HepG2 (cell line): ENCODE measurements at regions not wholly inside any gene's neighbourhood (a gene's known extent, or its start where the extent isn't known, plus 50 kb on each side); places are given as distances from the start of the nearest gene placed in this dataset.

Experiments used
- ATAC-seq: fragments of 200-7000 bp; cut with Tn5 transposase; 3 replicates; pipeline ENCODE4 v1.9.1; 2020; ENCODE audit warnings: mild to moderate bottlenecking, moderate library complexity
- BruUV-seq: library from RNA; stranded (reverse); fragments of 400-500 nt; replicated peaks from 2 replicates; lab custom pipeline; 2021; lab: Mats Ljungman, UMichigan
- CTCF ChIA-PET: fragments of 300-600 bp; formaldehyde crosslinking; extraction: SDS; loops from one replicate; lab custom pipeline; 2021; ENCODE audit warnings: low total read pairs, inconsistent platforms, low intra/inter-chr PET ratio; lab: Yijun Ruan, JAX
- POLR2A ChIA-PET: fragments of 350-600 bp; sonication (Branson Sonifier 250); formaldehyde crosslinking; loops from one replicate; lab custom pipeline; 2020; ENCODE audit warnings: antibody characterized with exemption, inconsistent platforms; lab: Yijun Ruan, JAX
- DNase-seq: peaks from one replicate; pipeline ENCODE4 v3.0.0-alpha.2; 2015; ENCODE audit warnings: low spot score
- FAIRE-seq: peaks from 3 replicates; lab custom pipeline; 2011; peaks lifted over from hg19 to GRCh38; lab: Jason Lieb, UNC
- H2AFZ ChIP-seq: one replicate; pipeline ENCODE4 v1.6.1; 2011; ENCODE audit warnings: low read length, inconsistent platforms
- H3K27ac ChIP-seq: fragments of 300-600 bp; 3 replicates; pipeline ENCODE4 v1.8.0; 2011; ENCODE audit warnings: mixed run types, mild to moderate bottlenecking, mixed read lengths, low read length, inconsistent platforms; ENCODE audit not compliant: insufficient read depth; ENCODE audit errors: extremely low read length
- H3K27me3 ChIP-seq, 2 experiments: fragments of 200-600 bp in 1 of 2; 2 replicates in 1 of 2; 3 replicates in 1 of 2; pipeline versions ENCODE4 v1.6.0 to v1.8.0; 2011; ENCODE audit warnings: low read length in 2 of 2, mild to moderate bottlenecking in 2 of 2, moderate library complexity in 2 of 2, inconsistent platforms in 1 of 2; ENCODE audit not compliant: insufficient read depth in 2 of 2, control insufficient read depth in 1 of 2
- H3K36me3 ChIP-seq, 2 experiments: fragments of 200-600 bp in 1 of 2; replicated peaks in 1 of 2; 2 replicates in 1 of 2; 3 replicates in 1 of 2; pipeline versions ENCODE4 v1.5.1 to v1.8.0; 2011; ENCODE audit warnings: low read length in 2 of 2, inconsistent platforms in 1 of 2; ENCODE audit not compliant: insufficient read depth in 2 of 2, control insufficient read depth in 1 of 2
- H3K4me1 ChIP-seq: 2 replicates; pipeline ENCODE4 v1.5.1; 2012; ENCODE audit warnings: low read length, inconsistent platforms; ENCODE audit not compliant: insufficient read depth
- H3K4me2 ChIP-seq: 2 replicates; pipeline ENCODE4 v1.6.0; 2011; ENCODE audit warnings: low read depth, low read length, inconsistent platforms
- H3K4me3 ChIP-seq, 3 experiments: fragments of 200-600 bp in 1 of 3; sonication (generic), shearing (Covaris generic) in 1 of 3; replicated peaks in 1 of 3; 2 replicates each; pipeline ENCODE4 v1.5.1; 2011 to 2016; ENCODE audit warnings: low read length in 3 of 3, inconsistent platforms in 2 of 3, low read depth in 2 of 3, mild to moderate bottlenecking in 2 of 3, control low read depth in 1 of 3, mixed read lengths in 1 of 3; ENCODE audit not compliant: insufficient read depth in 1 of 3
- H3K79me2 ChIP-seq: one replicate; pipeline ENCODE4 v1.6.1; 2011; ENCODE audit warnings: low read length, inconsistent platforms; ENCODE audit not compliant: insufficient read depth
- H3K9ac ChIP-seq: 2 replicates; pipeline ENCODE4 v1.6.0; 2011; ENCODE audit warnings: mild to moderate bottlenecking, low read depth, low read length, inconsistent platforms; ENCODE audit not compliant: insufficient read depth
- H3K9me3 ChIP-seq: 2 replicates; pipeline ENCODE4 v1.5.1; 2012; ENCODE audit warnings: mild to moderate bottlenecking, low read length
- H4K20me1 ChIP-seq: 2 replicates; pipeline ENCODE4 v1.6.0; 2011; ENCODE audit warnings: inconsistent platforms, mild to moderate bottlenecking, low read length, moderate library complexity; ENCODE audit not compliant: insufficient read depth
- CCAR2 ChIP-seq: fragments of 200-400 bp; formaldehyde crosslinking; optimal IDR thresholded peaks from 2 replicates; pipeline ENCODE3; 2018; ENCODE audit warnings: low read depth, mild to moderate bottlenecking, low read length, moderate library complexity
- NFIC ChIP-seq: IDR thresholded peaks from 2 replicates; pipeline ENCODE4 v1.6.1; 2012; ENCODE audit warnings: mild to moderate bottlenecking, low read length, inconsistent platforms
- RNF219 ChIP-seq: sonication (generic); formaldehyde crosslinking; IDR thresholded peaks from 2 replicates; pipeline ENCODE4 v1.5.0; 2020; ENCODE audit warnings: mild to moderate bottlenecking, missing genetic modification reagents
- ZNF629 ChIP-seq: sonication (generic); formaldehyde crosslinking; conservative IDR thresholded peaks from 2 replicates; pipeline ENCODE4 v1.5.0; 2020; ENCODE audit warnings: missing genetic modification reagents
- WGBS: methylation state at CpG from one replicate; pipeline ENCODE4 v1.1.6; 2017; ENCODE audit warnings: low lambda C conversion rate; 5-methylcytosine and 5-hydroxymethylcytosine counted together
- in situ Hi-C: cut with HindIII; loops from 2 replicates; pipeline ENCODE4 v1.10.0; 2017; ENCODE audit warnings: low pct_unique_long_range_greater_than_20kb; ENCODE audit not compliant: extremely low pct_ligation_motif_present
- intact Hi-C: fragments of 100-400 bp; cut with micrococcal nuclease; formaldehyde crosslinking; loops from one replicate; pipeline ENCODE4 v1.10.0; 2022; ENCODE audit not compliant: unreplicated experiment

- Histone ChIP-seq H3K79me2 (no peaks in the 10 kb centered on the region), H4K20me1 (no peaks in the 10 kb centered on the region), H2AFZ (no peak overlapping the region), H3K9me3 (no peaks in the 10 kb centered on the region), H3K9ac (no peak overlapping the region), H3K4me1 (peaks cover 21% of the 10 kb centered on the region), H3K4me2 (no peak overlapping the region), H3K27me3 (peaks cover 1 to 6% of the 10 kb centered on the region in 2 experiments; a peak in 2 of 5 replicates), H3K36me3 (no peaks in the 10 kb centered on the region), H3K27ac (no peak overlapping the region), H3K4me3 (no peak overlapping the region)
- DNase-seq (no peak), FAIRE-seq (no peak), ATAC-seq (no peak)
- no TSS peak for BruUV-seq
- WGBS = 81% methylated on average over 3 of the region's 3 CpGs
- TF ChIP-seq ZNF629 (CRISPR knock-in tag) (peak; percentile 52), NFIC (no peak)
- CTCF ChIA-PET = no interaction called here
- intact Hi-C loops (no loop called here), in situ Hi-C loops (no loop called here)
- POLR2A ChIA-PET = no interaction called here
Observed at GRCh38 chr10:29067628-29068027, 221.2 kb upstream of the LYZL1 start.

GRCh38 chr10:29068302-29068701 lies 220.6 kb upstream of the LYZL1 start:
- Histone ChIP-seq H2AFZ (no peak overlapping the region), H4K20me1 (no peaks in the 10 kb centered on the region), H3K27ac (no peak overlapping the region), H3K4me2 (no peak overlapping the region), H3K79me2 (no peaks in the 10 kb centered on the region), H3K4me1 (peaks cover 21% of the 10 kb centered on the region), H3K27me3 (peaks cover 1 to 6% of the 10 kb centered on the region in 2 experiments; a peak in 2 of 5 replicates), H3K36me3 (no peaks in the 10 kb centered on the region), H3K9me3 (no peaks in the 10 kb centered on the region), H3K4me3 (no peak overlapping the region), H3K9ac (no peak overlapping the region)
- ATAC-seq = no peak
- FAIRE-seq = no peak
- no peak for DNase-seq
- no TSS peak for BruUV-seq
- ChIA-PET POLR2A (no interaction called here), CTCF (no interaction called here)
- in situ Hi-C loops = no loop called here
- 14% methylated on average over 1 of the region's 1 CpG for WGBS
- no peak for TF ChIP-seq RNF219 (CRISPR knock-in tag)
- TF ChIP-seq CCAR2 = no peak
- intact Hi-C loops = no loop called here
